DOHH2 (cell line): ENCODE measurements at regions not wholly inside any gene's neighbourhood (a gene's known extent, or its start where the extent isn't known, plus 50 kb on each side); places are given as distances from the start of the nearest gene placed in this dataset.

Source experiments
- H3F3A ChIP-seq: fragments of 200-600 bp; sonication (generic), shearing (Covaris generic); 2 replicates; pipeline ENCODE4 v1.6.0; 2016; ENCODE audit warnings: antibody characterized with exemption, mild to moderate bottlenecking; ENCODE audit not compliant: control insufficient read depth, insufficient read depth
- H3K27ac ChIP-seq: fragments of 200-600 bp; sonication (generic); 2 replicates; pipeline ENCODE4 v1.5.1; 2014; ENCODE audit warnings: low read depth, mild to moderate bottlenecking, low read length, moderate library complexity
- H3K27me3 ChIP-seq: fragments of 200-600 bp; sonication (generic); 2 replicates; pipeline ENCODE4 v1.6.1; 2014; ENCODE audit warnings: mild to moderate bottlenecking, low read length, mixed read lengths; ENCODE audit not compliant: control insufficient read depth
- H3K36me3 ChIP-seq: fragments of 200-600 bp; sonication (generic); 2 replicates; pipeline ENCODE4 v1.6.1; 2014; ENCODE audit warnings: mild to moderate bottlenecking, low read length, moderate library complexity, mixed read lengths; ENCODE audit not compliant: control insufficient read depth
- H3K4me1 ChIP-seq: fragments of 200-600 bp; sonication (generic); 2 replicates; pipeline ENCODE4 v1.6.1; 2014; ENCODE audit warnings: mild to moderate bottlenecking, low read length, mixed read lengths; ENCODE audit not compliant: control insufficient read depth
- H3K4me2 ChIP-seq: fragments of 200-600 bp; sonication (generic); 2 replicates; pipeline ENCODE4 v1.6.0; 2014; ENCODE audit warnings: mild to moderate bottlenecking, low read length, moderate library complexity
- H3K4me3 ChIP-seq: fragments of 200-600 bp; sonication (generic); 2 replicates; pipeline ENCODE4 v1.5.1; 2014; ENCODE audit warnings: mild to moderate bottlenecking, low read length, mixed read lengths
- H3K79me2 ChIP-seq: fragments of 200-600 bp; sonication (generic); 2 replicates; pipeline ENCODE4 v1.6.1; 2014; ENCODE audit warnings: mild to moderate bottlenecking, low read length, mixed read lengths; ENCODE audit not compliant: control insufficient read depth
- H3K9me2 ChIP-seq: fragments of 200-600 bp; sonication (generic); replicated peaks from 2 replicates; pipeline ENCODE4 v1.6.1; 2014; ENCODE audit warnings: mild to moderate bottlenecking, low read length, mixed read lengths; ENCODE audit not compliant: control insufficient read depth
- H3K9me3 ChIP-seq: fragments of 200-600 bp; sonication (generic); 2 replicates; pipeline ENCODE4 v1.6.1; 2014; ENCODE audit warnings: antibody characterized with exemption, low read length, mixed read lengths; ENCODE audit not compliant: control insufficient read depth, insufficient read depth
- H4K20me1 ChIP-seq: fragments of 200-600 bp; sonication (generic); 2 replicates; pipeline ENCODE4 v1.6.0; 2014; ENCODE audit warnings: low read depth, mild to moderate bottlenecking, antibody characterized with exemption, low read length, moderate library complexity; ENCODE audit not compliant: control insufficient read depth, insufficient read depth
- CTCF ChIP-seq: fragments of 200-600 bp; sonication (generic); IDR thresholded peaks from one replicate; pipeline ENCODE4 v1.5.1; 2014; ENCODE audit warnings: antibody characterized with exemption, mild to moderate bottlenecking, low read depth, low read length; ENCODE audit not compliant: poor library complexity, severe bottlenecking
- EZH2phosphoT487 ChIP-seq: fragments of 200-600 bp; sonication (generic); IDR thresholded peaks from 2 replicates; pipeline ENCODE4 v1.6.1; 2017; ENCODE audit warnings: borderline replicate concordance, mild to moderate bottlenecking, antibody characterized with exemption, low read length, moderate library complexity, mixed read lengths

GRCh38 chr12:24719293-24719721 is 229.6 kb downstream of the BCAT1 start:
- Histone ChIP-seq H3K79me2 (no peaks in the 10 kb centered on the region), H3K9me2 (no peaks in the 10 kb centered on the region), H3K36me3 (no peaks in the 10 kb centered on the region), H3K9me3 (no peaks in the 10 kb centered on the region), H3K27me3 (peaks cover 30% of the 10 kb centered on the region), H3F3A (no peaks in the 10 kb centered on the region), H3K4me1 (no peaks in the 10 kb centered on the region), H3K4me2 (no peak overlapping the region), H3K27ac (no peak overlapping the region), H4K20me1 (no peaks in the 10 kb centered on the region), H3K4me3 (no peak overlapping the region)
- TF ChIP-seq CTCF (no peak), EZH2phosphoT487 (no peak)

- H3K79me2 ChIP-seq = no peaks in the 10 kb centered on the region
- H3K36me3 ChIP-seq = no peaks in the 10 kb centered on the region
- H3K27me3 ChIP-seq = peaks cover 26% of the 10 kb centered on the region
- H3K4me3 ChIP-seq = no peak overlapping the region
- H4K20me1 ChIP-seq = no peaks in the 10 kb centered on the region
- no peak overlapping the region for H3K27ac ChIP-seq
- H3K9me3 ChIP-seq = no peaks in the 10 kb centered on the region
- H3K4me1 ChIP-seq = no peaks in the 10 kb centered on the region
- TF ChIP-seq EZH2phosphoT487 (no peak), CTCF (no peak)
- no peak overlapping the region for H3K4me2 ChIP-seq
- no peaks in the 10 kb centered on the region for H3K9me2 ChIP-seq
- H3F3A ChIP-seq = no peaks in the 10 kb centered on the region
Observed at GRCh38 chr12:24718617-24719016, 230.3 kb downstream of the BCAT1 start.

- Histone ChIP-seq H3K27me3 (peaks cover 13% of the 10 kb centered on the region), H3K9me3 (no peaks in the 10 kb centered on the region), H3K27ac (no peak overlapping the region), H3K36me3 (no peaks in the 10 kb centered on the region), H4K20me1 (no peaks in the 10 kb centered on the region), H3K79me2 (no peaks in the 10 kb centered on the region), H3K9me2 (no peaks in the 10 kb centered on the region), H3K4me1 (no peaks in the 10 kb centered on the region), H3K4me3 (no peak overlapping the region), H3K4me2 (no peak overlapping the region), H3F3A (no peaks in the 10 kb centered on the region)
- no peak for TF ChIP-seq CTCF
- no peak for TF ChIP-seq EZH2phosphoT487
Observed at GRCh38 chr12:24714237-24714636, 234.7 kb downstream of the BCAT1 start.
